ENCODE measurements at regions not wholly inside any gene's neighbourhood (a gene's known extent, or its start where the extent isn't known, plus 50 kb on each side); places are given as distances from the start of the nearest gene placed in this dataset.
A peak's percentile ranks its signal among the peaks of the same experiment; 100 is the strongest.

- TF ChIP-seq CTCF (conservative IDR thresholded peaks at IDR 0.05; ENCODE audit: low read depth, low read length), result peak; percentile 20; the same call in 1 of the 2 replicates
- TF ChIP-seq CEBPB (IDR thresholded peaks at IDR 0.05; ENCODE audit: low read depth, low read length), result peak; percentile 82
- no peak for TF ChIP-seq BHLHE40 (IDR thresholded peaks at IDR 0.05; ENCODE audit: low read depth, low read length)
- no peak for TF ChIP-seq MXI1 (IDR thresholded peaks at IDR 0.05; ENCODE audit: borderline replicate concordance, low read depth, low read length)
- TF ChIP-seq RFX5 (IDR thresholded peaks at IDR 0.05; ENCODE audit: low read depth, low read length), result no peak
- TF ChIP-seq FOS (IDR thresholded peaks at IDR 0.05; ENCODE audit: low read depth, low read length), result no peak
- no peak for TF ChIP-seq NFE2L2 (IDR thresholded peaks at IDR 0.05; ENCODE audit: low read depth, low read length)
- TF ChIP-seq POLR2A (IDR thresholded peaks at IDR 0.05; ENCODE audit: low read depth, low read length), result no peak
- TF ChIP-seq ELK1 (IDR thresholded peaks at IDR 0.05; ENCODE audit: borderline replicate concordance, low read depth, low read length), result no peak
- TF ChIP-seq SMC3 (IDR thresholded peaks at IDR 0.05; ENCODE audit: low read depth, low read length), result no peak
- no peak for TF ChIP-seq USF2 (IDR thresholded peaks at IDR 0.05; ENCODE audit: low read depth, low read length)
- TF ChIP-seq RAD21 (IDR thresholded peaks at IDR 0.05; ENCODE audit: low read length), result peak; percentile 28; the same call in 1 of the 2 replicates
- TF ChIP-seq MAZ (IDR thresholded peaks at IDR 0.05; ENCODE audit: borderline replicate concordance, low read depth, low read length), result no peak
These were observed 227.6 kb upstream of the NPSR1 start for GRCh38 chr7:34430456-34430855.

Data from IMR-90 (cell line).